C1 segment of cervical spinal cord (tissue), 14 donors: ENCODE measurements at regions not wholly inside any gene's neighbourhood (a gene's known extent, or its start where the extent isn't known, plus 50 kb on each side); places are given as distances from the start of the nearest gene placed in this dataset.
"Not testable (repeated sequence)": the region's sequence is repeated elsewhere in the genome, so short reads cannot be mapped to it uniquely, and the experiment has no call there.

Source experiments
- DNase-seq, 14 donors: peaks; one replicate each; lab custom pipeline; 2025; lab: John Stamatoyannopoulos, UW

DNA sequence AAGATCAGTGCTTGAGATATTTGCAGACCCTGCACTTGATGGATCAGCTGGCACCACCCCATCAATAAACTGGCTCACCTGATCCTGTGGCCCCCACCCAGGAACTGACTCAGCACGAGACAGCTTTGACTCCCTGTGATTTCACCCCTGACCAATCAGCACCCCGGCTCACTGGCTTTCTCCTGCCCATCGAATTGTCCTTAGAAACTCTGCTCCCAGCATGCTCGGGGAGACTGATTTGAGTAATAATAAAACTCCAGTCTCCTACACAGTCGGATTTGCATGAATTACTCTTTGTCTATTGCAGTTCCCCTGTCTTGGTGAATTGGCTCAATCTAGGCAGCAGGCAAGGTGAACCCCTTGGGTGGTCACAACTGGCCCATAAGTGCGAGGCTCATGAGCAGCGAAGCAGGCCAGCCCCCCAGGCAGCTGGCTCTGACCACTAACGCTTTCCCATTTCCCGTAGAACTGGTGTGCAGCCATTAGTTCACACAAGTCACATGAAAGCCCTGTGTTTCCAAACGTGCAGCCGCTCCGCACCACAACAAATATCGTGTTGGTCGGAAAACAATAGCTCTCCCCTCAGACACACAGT lies 79.6 kb downstream of the RSPH3 start:
- no peak for DNase-seq

DNA sequence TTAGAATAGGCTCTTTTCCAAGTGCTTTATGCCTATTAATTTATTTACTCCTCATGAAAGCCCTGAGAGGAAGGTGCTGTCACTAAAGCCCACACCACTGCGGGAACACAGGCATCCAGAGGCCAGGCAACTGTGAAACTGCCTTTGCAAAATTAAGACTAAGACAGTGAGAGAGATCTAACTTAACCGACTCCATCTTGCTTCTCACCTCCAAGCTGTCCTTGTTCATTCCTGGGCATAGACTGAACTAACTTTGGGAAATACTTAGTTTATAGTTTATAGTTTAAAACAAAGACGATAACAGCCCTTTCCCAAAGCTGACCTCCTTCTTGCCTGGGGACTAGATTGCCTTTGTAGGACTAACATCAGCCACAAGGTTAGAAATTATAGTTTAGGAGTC lies 80.1 kb downstream of the RSPH3 start:
- DNase-seq, result no peak

DNA sequence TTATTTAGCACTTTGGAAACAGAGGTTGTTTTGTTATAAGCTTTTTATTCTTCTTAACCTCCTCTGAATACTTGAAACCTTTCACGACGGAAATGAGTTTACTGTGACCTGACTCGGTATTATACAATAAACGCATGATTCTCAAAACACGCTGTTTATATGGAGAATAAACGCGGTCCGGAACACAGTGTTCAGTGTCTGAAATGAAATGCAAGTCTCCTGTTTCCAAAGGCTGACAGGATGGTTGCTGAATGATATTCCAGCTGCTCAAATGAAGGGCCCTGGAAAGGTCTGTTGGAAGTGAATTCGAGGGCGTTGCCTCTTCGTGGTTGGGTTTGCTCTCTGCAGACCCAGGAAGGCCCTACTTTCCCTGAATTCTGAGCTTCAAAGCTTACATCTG lies 83.4 kb downstream of the RSPH3 start:
- no peak for DNase-seq

DNA sequence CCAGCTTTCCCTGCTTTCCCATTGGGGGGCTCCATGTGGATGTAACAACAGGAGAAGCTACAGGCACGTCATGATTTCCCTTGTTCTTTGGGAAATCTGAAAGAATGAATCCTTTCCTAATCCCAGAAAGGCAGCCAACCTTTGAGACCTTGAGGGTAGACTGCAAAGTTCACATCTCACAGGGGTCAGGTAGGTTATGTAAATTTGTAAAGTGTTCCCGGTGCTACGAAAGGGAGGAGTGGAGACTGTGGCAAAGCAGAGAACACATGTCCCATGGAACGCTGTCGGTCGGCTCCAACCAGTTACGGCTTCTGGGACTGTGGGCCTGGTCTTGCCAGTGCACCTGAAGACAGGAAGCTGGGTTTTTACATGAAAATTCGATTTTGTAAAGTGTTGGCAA lies 85.1 kb downstream of the RSPH3 start:
- no peak for DNase-seq

DNA sequence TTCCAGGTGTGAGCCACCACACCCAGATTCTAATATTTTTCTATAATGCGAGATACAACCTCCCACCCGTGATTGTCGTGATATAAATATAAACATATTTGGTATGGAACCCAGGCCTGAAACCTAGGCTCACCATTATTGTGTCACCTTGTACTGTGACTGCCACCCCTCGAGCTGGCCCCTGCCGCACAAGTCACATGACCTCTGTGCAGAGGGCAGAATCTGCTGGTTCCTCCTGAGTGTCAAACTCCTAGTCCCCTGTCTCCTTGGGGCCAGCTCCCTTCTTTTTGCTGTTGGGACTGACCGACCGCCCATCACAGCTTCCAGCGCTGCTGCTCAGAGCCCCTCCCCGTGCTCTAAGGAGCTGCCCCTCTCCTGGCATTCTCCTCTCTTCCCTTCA lies 86.4 kb downstream of the RSPH3 start:
- no peak for DNase-seq

DNA sequence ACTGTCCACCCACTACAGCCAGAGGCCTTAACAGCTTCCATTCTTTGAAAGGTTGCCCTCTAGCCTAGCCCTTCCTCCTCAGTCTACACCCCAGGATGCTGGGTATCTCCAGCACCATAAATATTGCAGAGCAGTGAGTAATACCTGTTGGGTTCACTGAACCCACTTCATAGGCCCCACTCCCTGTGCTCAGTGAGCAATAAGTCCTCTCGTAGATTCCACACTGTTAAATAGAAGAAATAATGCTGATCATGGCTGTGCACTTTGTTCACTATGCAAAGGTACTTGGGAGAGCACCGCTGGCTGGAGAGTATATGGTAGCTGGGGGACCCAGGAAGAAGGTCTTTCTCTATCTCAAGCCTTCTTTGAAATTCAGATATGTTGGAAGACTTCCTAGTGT lies 87.3 kb downstream of the RSPH3 start:
- no peak for DNase-seq

DNA sequence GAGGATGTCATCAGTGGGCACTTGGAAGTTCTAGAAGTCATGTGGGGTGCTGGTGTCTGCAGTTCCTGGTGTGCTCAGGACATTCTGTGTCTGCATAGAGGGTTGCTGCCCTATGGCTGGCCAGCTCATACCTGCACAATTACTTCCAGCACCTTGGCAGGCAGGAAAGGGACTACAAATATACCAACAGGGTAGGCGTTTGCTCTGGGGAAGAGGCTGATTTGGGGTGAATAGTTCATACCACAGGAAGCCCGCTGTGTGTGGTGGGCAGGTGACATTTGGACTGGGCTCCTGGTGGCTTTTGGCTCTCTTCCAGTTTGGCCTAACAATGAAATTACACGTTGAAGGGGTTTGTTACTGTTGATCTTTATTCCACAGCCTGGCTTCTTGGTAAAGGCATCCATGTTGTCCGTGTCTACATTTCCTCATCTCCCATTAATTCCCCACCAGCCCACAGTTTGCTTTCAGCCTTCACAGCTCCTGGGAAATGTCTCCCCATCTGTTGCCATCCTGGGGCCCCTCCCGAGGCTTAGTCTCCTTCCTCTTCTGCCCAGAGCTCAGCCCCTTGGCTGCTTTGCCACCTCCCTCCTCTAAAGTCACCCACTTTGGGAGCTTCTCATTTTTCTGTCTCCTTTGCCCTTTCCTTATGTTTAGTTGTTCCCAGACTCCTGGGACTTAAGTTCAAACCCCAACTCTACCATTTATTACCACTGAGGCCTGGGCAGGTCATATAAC lies 88.1 kb downstream of the RSPH3 start:
- DNase-seq, result peak in 1 of 14 donors; percentile 19

DNA sequence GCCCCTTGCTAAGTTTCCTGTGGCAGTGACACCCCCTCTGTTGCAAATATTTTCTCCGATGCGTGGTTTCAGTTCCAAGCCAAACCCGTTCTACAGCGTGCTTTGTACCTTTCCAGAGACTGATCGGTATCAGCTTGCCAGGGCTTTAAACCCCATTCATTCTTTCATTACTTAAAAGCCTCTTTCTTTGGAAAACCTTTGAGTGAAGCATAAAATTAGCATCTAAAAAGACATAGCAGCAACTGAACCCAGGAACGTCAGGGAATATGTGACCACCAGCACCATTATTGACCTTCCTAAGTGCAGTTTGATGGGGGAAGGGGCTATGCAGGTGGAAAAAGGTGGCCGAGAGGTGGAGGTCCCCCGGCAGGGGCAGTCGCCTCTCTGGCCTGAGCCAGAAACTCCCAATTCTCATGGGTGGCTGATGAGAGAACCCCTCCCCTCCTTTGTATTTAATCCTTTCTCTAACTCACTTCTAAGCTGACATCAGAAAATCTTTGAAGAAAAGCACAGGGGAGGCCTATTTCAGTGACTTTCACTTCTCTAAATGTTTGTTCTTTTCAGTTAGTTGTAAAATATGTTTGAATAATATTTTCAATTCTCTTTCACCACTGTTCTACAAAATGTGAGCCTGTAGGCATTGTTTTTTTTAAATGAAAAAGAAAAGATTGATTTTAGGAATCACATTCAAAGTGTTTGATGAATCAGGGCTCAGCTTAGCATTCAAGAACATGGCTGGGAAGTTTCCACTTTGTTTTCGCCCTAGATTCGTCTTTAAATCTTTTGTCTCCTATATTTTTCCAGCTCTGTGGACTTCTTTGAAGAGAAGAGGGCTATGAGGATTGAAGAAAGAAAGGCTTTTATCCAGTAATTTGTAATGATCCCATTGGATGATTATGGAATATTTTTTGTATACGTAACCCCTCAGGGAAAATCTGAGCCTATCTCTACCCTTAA lies 89.2 kb downstream of the RSPH3 start:
- DNase-seq, result no peak

DNA sequence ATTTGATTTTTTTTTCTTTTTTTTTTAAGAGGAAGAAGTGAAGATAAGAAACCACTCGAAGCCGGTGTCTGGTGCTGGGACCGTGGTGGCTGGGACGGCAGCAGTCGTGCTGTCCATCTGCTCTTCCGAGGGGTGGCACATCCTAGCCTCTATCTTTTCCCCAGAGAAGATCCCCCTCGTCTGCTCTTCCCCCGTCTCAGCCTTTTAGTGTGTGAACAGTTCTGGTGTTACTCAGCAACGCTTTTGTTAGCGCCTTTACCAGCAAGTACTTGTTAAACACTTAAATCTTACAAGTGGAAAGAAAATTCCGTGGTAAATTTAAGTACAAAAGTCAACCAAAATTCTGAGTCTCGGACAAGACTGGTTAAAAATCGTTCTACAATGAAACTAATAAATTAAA lies 90.1 kb downstream of the RSPH3 start:
- DNase-seq, result no peak

DNA sequence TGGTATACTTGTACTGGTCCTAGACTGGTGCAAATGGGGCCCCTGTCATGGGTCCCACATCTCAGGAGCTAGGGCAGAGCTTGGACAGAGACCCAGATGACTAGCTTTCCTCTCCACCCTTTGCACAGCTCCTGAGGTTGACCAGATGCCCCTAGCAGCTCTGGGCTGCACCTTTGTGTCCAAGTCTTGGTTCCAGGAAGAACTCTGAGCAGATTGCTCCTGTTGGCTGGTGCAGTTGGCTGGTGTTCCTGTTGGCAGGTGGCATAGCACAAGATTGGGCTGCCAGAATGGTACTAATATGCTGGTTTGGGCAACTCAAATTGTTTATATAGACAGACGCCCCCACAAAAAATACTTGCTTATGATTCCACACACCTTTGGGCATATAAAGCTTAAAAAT lies 89.4 kb upstream of the EZR start:
- peak in 1 of 14 donors; percentile 77 for DNase-seq

DNA sequence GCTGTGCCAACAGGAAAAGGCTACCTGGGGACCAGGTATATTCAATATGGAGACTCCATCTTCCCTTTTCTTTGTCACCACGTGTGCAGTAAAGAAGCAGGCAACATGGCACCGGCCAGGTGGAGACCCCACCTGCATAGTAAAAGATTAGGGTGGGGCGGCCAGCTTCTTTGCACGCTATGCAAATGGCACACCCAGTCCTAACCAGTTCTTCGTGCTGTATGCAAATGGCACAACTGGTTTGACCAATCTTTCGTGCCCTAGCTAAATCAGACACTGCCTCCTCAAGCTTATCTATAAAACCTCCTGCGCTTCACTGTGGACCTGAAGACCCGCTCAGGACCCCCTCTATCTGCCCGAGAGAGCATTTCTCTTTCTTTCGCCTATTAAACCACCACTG lies 88.8 kb upstream of the EZR start:
- DNase-seq, result no peak

DNA sequence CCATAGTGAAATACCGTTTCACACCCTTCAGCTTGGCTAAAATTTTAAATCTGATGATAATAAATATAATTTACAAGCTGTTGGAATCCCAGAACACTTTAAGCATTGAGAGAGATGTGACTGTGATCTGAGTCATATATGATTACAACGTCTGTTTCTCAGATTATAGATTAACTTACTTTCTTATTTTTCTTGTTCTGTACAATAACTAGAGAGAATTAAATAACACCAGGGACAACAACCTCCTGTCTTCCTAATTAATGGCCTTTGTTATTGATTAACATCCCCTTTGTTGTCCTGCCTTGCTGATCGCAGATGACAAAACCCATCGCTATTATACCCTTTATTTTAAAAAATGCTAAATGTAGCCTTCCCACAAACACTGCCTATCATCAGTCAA lies 87.8 kb upstream of the EZR start:
- DNase-seq, result no peak

DNA sequence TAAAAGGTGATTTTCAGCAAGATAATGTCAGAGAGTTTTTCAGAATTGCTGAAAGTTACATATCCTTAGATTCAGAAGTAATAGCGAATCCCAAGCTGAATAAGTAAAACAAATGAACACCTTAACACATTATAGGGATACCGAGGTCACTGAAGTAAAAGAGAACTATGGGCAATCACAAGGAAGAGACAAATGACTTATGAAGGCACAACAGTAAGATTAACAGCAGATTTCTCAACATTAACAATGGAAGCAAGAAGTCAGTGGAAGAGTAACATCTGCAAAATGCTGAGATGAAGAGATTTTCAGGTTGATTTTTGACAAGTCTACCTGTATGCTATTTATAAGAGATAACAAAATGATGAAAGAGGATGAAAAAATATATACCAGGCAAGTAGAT lies 86.1 kb upstream of the EZR start:
- no peak for DNase-seq

DNA sequence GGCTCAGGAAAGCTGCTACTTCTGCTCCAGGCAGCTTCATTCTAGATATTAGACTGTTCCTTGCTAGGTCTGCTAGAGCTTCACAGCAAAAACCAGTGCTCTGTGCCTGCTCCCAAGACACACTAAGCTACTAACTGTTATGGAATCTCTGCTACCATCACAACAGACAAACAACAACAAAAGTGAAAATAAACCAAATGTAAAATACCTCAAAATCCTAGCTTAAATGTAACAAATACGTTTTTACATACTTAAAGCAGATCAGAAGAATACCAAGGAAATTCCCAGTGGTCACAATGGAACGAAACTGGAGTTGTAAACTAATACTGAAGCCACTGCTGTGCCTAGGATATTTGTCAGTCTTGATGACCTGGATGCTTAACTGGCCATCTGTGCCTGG lies 84.6 kb upstream of the EZR start:
- DNase-seq, result peak in 1 of 14 donors; percentile 15

DNA sequence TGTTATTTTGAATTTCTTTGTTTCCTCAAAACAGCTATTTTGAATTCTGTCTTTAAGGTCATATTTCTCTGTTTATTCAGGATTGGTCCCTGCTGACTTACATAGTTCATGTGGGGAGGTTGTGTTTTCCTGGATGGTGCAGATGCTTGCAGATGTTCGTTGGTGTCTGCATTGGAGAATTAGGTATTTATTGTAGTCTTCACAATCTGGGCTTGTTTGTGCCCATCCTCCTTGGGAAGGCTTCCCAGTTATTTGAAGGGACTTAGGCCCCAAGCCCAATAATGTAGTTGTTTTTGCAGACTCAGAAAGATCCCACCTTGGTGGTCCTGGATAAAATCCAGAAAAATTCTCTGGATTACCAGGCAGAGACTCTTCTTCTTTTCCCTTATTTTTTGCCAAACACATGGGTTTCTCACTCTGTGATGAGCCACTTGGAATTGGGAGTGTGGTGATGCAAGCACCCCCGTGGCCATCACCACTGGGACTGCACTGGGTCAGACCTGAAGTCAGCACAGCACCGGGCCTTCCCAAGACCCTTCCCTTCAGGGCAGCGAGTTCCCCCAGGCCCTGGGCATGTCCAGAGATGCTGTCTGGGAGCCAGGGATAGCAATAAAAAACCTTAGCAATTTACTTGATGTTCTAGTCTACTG lies 81.6 kb upstream of the EZR start:
- no peak for DNase-seq

DNA sequence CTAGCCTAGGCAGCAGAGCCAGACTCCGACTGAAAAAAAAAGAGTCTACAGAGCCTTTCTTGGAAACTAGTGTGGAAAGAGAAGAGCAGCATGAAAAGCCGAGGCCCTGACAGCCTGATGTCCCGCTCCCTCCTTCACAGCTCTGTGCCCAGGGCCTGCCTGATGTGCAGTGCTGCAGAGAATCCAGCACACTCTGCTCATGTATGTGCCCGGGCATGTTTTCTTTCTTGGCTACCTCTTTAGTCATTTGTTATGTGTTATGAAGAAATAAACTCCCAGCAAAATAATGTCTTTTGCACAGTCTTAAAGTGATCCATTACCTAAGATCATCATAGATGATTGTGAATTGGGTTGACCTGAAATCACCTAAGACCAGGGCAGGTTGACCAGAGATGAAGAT lies 78.1 kb upstream of the EZR start:
- DNase-seq, result no peak

DNA sequence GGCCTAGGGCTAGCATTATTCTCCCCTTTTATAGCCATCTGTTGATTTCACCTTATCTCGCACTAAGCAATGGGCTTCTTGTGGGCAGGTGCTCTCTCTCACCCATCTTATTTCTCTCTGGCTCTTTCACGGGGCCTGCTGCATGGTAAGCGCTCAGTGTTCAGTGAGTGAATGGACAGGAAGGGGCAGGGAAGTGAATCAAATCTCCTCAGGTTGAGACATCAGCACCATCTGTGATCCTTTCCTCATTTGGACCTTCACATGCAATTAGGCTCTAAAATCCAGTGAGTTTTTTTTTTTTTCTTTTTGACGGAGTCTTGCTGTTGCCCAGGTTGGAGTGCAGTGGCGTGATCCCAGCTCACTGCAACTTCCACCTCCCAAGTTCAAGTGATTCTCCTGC lies 76.5 kb upstream of the EZR start:
- DNase-seq, result peak in 1 of 14 donors; percentile 30

DNA sequence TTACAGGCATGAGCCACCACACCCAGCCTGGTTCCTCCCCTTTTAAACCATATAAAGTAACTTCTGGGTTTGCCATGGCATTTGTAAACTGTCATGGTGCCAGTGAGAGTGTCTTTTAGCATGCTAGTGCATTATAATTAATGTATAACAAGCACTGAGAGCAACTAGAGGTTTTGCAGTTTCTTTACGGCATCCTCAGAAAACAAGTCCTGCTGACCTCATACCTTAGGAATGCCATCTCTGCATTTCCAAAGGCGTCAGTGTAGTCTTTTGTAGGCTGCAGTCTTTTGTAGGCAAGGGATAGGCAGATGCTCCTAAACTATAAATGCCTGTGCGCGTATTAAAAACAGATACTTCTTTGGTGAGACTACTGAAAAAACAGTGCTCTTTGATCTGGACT lies 75.0 kb upstream of the EZR start:
- no peak for DNase-seq

DNA sequence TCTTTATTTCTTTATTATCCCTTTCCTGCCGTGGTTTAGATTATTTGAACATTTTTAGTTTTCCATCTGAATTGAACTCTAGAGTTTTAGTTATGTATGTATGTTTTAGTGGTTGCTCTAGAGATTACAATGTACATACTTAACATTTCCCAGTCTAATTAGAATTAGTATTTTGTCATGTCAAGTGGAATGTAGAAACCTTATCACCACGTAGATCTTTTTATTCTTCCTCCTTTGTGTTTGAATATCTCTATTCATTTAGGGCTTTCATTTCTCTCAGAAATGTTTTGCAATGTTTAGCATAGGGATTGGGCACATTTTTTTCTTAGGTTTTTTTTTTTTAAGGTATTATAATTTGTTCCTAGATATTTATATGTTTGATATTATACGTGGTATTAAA lies 73.1 kb upstream of the EZR start:
- DNase-seq, result no peak

DNA sequence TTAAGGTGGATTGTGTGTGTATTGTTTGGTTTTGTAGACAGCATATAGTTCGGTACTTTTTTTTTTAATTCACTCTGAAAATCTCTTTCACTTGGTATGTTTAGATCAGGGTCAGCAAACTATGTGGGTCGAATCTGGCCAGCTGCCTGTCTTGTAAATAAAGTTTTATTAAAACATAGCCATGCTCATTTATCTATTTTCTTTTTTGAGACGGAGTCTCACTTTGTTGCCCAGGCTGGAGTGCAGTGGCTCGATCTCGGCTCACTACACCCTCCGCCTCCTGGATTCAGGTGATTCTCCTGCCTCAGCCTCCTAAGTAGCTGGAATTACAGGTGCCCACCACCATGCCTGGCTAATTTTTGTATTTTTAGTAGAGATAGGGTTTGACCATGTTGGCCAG lies 72.4 kb upstream of the EZR start:
- DNase-seq, result not testable (repeated sequence)

DNA sequence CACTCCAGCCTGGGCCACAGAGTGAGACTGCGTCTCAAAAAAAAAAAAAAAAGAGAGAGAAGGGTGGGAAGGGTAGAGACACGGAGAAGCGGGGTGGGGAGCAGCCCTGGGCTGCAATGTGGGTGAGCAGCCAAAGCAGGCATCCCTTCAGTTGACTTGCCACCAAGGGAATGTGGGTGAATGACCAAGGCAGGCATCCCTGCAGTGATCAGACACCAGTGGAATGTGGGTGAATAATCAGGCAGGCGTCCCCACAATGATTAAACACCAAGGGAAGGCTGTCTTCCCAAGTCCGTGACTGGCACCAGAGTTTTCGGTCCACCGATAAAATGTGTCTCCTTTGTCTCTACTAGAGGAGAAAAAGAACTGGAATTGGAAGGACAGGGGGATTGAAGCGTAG lies 69.0 kb upstream of the EZR start:
- not testable (repeated sequence) for DNase-seq

DNA sequence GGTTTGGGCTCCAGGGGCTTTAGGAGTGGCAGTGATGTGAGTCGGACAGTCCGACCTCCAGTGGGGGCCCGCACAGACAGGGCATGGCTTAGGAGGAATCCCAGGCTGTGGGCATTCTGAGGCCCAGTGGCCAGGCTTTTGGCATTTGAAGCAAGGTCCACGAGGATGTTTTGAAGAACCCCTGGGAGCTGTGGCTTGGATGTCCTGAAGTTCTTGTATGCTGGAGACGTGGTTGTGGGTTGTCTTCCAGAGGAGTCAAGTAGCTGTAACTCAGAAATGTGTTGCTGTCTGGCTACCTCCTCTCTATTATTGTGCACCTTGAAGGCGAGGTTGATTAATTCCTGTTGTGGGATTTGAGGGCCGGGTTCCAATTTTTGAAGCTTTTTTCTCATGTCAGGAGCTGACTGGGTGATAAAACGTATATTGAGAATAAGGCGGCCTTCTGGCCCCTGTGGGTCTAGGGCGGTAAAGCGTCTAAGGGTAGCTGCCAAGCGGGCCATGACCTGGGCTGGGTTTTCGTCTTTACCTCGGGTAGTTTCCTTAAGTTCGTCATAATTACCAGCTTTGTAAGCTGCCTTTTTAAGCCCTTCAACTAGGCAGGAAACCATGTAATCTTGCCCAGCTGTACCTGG lies 67.3 kb upstream of the EZR start:
- not testable (repeated sequence) for DNase-seq
